Activated T-helper 1 cell treated with anti-CD3 and anti-CD28 coated beads, Interleukin-12 subunit alpha, Interleukin-12 subunit beta, Interleukin-2, Interleukin-4 antibody, amounts not matched to agents 30 ng/mL and 10 ng/mL and 1 ng/mL, durations not matched to agents 14 hours and 24 hours and 36 hours (primary cell): ENCODE measurements at regions not wholly inside any gene's neighbourhood (a gene's known extent, or its start where the extent isn't known, plus 50 kb on each side); places are given as distances from the start of the nearest gene placed in this dataset.

ENCODE experiments used
- DNase-seq: peaks from one replicate; pipeline ENCODE4 v3.0.0; 2021; ENCODE audit warnings: low spot score
- H3K27ac Mint-ChIP-seq: one replicate; pipeline ENCODE4 v1.8.0; 2021; ENCODE audit warnings: mild to moderate bottlenecking, mixed read lengths
- H3K27me3 Mint-ChIP-seq: one replicate; pipeline ENCODE4 v1.8.0; 2022; ENCODE audit warnings: mild to moderate bottlenecking, moderate library complexity, mixed read lengths; ENCODE audit not compliant: insufficient read depth
- H3K36me3 Mint-ChIP-seq: one replicate; pipeline ENCODE4 v1.8.0; 2021; ENCODE audit warnings: low read depth, mixed read lengths
- H3K4me1 Mint-ChIP-seq: one replicate; pipeline ENCODE4 v1.8.0; 2021; ENCODE audit warnings: low read depth, mixed read lengths
- H3K4me3 Mint-ChIP-seq: one replicate; pipeline ENCODE4 v1.8.0; 2021; ENCODE audit warnings: mild to moderate bottlenecking, moderate library complexity, mixed read lengths
- H3K9me3 Mint-ChIP-seq: one replicate; pipeline ENCODE4 v1.8.0; 2021; ENCODE audit warnings: mixed read lengths
- intact Hi-C: fragments of 100-400 bp; cut with micrococcal nuclease; formaldehyde crosslinking; loops from one replicate; pipeline ENCODE4 v1.15.1; 2024

DNA sequence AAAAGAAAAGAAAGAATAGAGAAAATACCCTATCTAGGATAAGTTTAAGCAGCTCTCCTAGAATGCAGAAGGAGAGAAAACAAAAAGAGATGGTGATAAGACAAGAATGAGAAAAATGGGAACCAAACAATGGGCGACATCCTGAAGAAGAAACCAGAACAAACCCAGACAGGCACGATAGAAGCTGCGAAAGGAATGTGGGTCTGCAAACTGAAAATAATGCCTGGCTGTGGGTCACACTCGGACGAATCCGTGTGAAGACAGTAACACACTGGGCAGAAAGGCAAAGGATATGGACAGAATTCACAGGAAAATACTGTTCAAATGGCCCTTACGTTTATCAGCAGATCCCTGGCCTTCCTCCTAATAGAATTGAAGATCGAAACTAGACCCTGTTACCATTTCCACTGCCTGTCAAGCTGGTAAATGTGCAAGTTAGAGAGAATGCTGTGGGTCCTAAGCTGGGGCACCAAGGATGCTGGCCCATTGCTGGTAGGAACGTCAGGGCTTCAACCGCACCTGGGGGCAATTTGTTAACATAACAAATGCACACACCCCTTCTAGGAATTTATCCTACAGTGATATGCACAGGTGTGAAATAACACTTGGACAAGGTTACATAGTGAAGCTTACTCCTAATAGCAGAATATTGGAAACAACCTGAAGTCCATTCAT, 117.5 kb upstream of the RFLNA start:
- H3K27ac Mint-ChIP-seq = no peak overlapping the region
- peaks cover 5% of the 10 kb centered on the region for H3K27me3 Mint-ChIP-seq
- intact Hi-C loops = no loop called here
- no peak overlapping the region for H3K4me3 Mint-ChIP-seq
- no peaks in the 10 kb centered on the region for H3K36me3 Mint-ChIP-seq
- no peak for DNase-seq
- no peaks in the 10 kb centered on the region for H3K4me1 Mint-ChIP-seq
- H3K9me3 Mint-ChIP-seq = no peaks in the 10 kb centered on the region

DNA sequence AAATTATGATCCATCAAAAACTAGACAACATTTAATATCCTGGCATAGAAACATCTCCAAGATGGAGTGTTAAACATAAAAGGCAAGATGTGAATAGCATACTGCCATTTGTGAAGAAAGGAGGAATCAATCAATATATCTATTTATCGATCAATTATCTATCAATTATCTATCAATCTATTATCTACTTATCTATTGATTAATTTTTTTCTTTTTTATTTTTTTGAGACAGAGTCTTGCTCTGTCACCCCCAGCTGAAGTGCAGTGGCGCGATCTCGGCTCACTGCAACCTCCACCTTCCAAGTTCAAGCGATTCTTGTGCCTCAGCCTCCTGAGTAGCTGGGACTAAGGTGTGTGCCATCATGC, 117.0 kb upstream of the RFLNA start:
- H3K9me3 Mint-ChIP-seq = no peaks in the 10 kb centered on the region

GRCh38 chr12:124179936-124180607, 114.8 kb upstream of the RFLNA start:
- H3K9me3 Mint-ChIP-seq = no peaks in the 10 kb centered on the region

More for the DNA sequence above, 117.0 kb upstream of the RFLNA start:
- H3K36me3 Mint-ChIP-seq = no peaks in the 10 kb centered on the region
- intact Hi-C loops = no loop called here
- H3K4me1 Mint-ChIP-seq = no peaks in the 10 kb centered on the region
- H3K27me3 Mint-ChIP-seq = peaks cover 5% of the 10 kb centered on the region
- no peak overlapping the region for H3K4me3 Mint-ChIP-seq
- DNase-seq = no peak
- H3K27ac Mint-ChIP-seq = no peak overlapping the region

GRCh38 chr12:124183172-124183571, 111.7 kb upstream of the RFLNA start:
- Mint-ChIP-seq H3K27me3 (peaks cover 4% of the 10 kb centered on the region), H3K4me1 (no peaks in the 10 kb centered on the region), H3K4me3 (no peak overlapping the region), H3K9me3 (no peaks in the 10 kb centered on the region), H3K36me3 (no peaks in the 10 kb centered on the region), H3K27ac (no peak overlapping the region)
- no peak for DNase-seq
- intact Hi-C loops = no loop called here

More at GRCh38 chr12:124179936-124180607, 114.8 kb upstream of the RFLNA start:
- peaks cover 5% of the 10 kb centered on the region for H3K27me3 Mint-ChIP-seq
- no peak for DNase-seq
- H3K4me1 Mint-ChIP-seq = no peaks in the 10 kb centered on the region
- intact Hi-C loops = no loop called here
- H3K27ac Mint-ChIP-seq = no peak overlapping the region
- H3K4me3 Mint-ChIP-seq = no peak overlapping the region
- H3K36me3 Mint-ChIP-seq = no peaks in the 10 kb centered on the region

- Mint-ChIP-seq H3K36me3 (no peaks in the 10 kb centered on the region), H3K27me3 (peaks cover 4% of the 10 kb centered on the region), H3K9me3 (no peaks in the 10 kb centered on the region), H3K27ac (no peak overlapping the region), H3K4me3 (no peak overlapping the region), H3K4me1 (no peaks in the 10 kb centered on the region)
- no peak for DNase-seq
- intact Hi-C loops = no loop called here
Measured at GRCh38 chr12:124184456-124184855, 110.4 kb upstream of the RFLNA start.

- Mint-ChIP-seq H3K4me3 (no peak overlapping the region), H3K27ac (no peak overlapping the region), H3K27me3 (peaks cover 2% of the 10 kb centered on the region), H3K9me3 (no peaks in the 10 kb centered on the region), H3K36me3 (no peaks in the 10 kb centered on the region), H3K4me1 (no peaks in the 10 kb centered on the region)
- no peak for DNase-seq
- intact Hi-C loops = no loop called here
Measured at GRCh38 chr12:124185971-124186686, 108.8 kb upstream of the RFLNA start.

GRCh38 chr12:124188084-124188483, 106.8 kb upstream of the RFLNA start:
- Mint-ChIP-seq H3K4me1 (no peaks in the 10 kb centered on the region), H3K9me3 (peaks cover 4% of the 10 kb centered on the region), H3K36me3 (no peaks in the 10 kb centered on the region), H3K27ac (no peak overlapping the region), H3K4me3 (no peak overlapping the region), H3K27me3 (peaks cover 5% of the 10 kb centered on the region)
- no peak for DNase-seq
- intact Hi-C loops = no loop called here

DNA sequence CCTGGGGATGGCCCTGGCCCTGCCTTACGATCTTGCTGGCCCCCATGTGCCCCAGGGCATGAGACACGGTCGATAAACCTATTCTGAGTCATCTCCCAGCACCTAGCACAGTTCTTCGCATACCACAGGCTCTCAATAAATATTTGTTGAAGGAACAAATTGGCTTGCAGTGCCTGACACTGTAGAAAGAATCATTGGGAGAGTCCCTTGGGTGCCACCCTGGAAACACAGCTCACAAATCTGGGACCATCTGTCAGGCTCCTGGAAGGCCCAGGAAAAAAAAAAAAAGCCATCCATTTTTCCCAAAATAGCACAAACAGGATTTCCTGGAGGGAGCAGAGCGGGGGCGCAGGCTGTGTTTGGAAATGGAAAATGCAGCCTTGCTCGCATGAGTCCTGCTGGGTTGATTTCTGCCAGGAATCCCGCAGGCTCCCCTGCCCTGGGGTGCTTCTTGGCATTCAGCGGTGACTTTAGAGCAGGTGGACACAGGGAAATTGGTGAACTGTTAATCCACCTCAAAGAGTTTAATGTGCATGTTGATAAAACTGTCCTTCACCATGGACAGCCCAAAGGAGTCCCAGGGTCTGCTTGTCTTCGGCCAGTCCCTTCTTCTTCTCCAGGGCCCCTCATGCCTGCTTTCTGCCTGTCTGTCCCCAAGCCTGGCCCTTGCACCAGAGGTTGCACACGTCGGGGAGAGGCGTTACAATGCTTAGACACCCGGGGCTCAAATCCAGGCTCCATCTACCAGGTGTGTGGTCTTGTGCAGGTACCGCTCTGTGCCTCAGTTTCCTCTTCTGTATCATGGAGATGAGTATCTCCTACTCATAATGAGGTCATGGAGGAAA, 106.1 kb upstream of the RFLNA start:
- Mint-ChIP-seq H3K27me3 (peaks cover 5% of the 10 kb centered on the region), H3K4me3 (no peak overlapping the region), H3K36me3 (no peaks in the 10 kb centered on the region), H3K9me3 (peaks cover 11% of the 10 kb centered on the region), H3K27ac (no peak overlapping the region), H3K4me1 (no peaks in the 10 kb centered on the region)
- intact Hi-C loops = no loop called here
- DNase-seq = no peak

- Mint-ChIP-seq H3K9me3 (peaks cover 24% of the 10 kb centered on the region), H3K36me3 (no peaks in the 10 kb centered on the region), H3K4me1 (no peaks in the 10 kb centered on the region), H3K4me3 (no peak overlapping the region), H3K27me3 (peaks cover 5% of the 10 kb centered on the region), H3K27ac (no peak overlapping the region)
- intact Hi-C loops = no loop called here
- no peak for DNase-seq
Measured at GRCh38 chr12:124190312-124191023, 104.4 kb upstream of the RFLNA start.

GRCh38 chr12:124191024-124191359, 103.9 kb upstream of the RFLNA start:
- Mint-ChIP-seq H3K27me3 (peaks cover 5% of the 10 kb centered on the region), H3K27ac (no peak overlapping the region), H3K9me3 (peaks cover 26% of the 10 kb centered on the region), H3K36me3 (no peaks in the 10 kb centered on the region), H3K4me3 (no peak overlapping the region), H3K4me1 (no peaks in the 10 kb centered on the region)
- no peak for DNase-seq
- intact Hi-C loops = no loop called here

GRCh38 chr12:124191966-124192365, 102.9 kb upstream of the RFLNA start:
- Mint-ChIP-seq H3K27me3 (peaks cover 5% of the 10 kb centered on the region), H3K36me3 (no peaks in the 10 kb centered on the region), H3K9me3 (peaks cover 35% of the 10 kb centered on the region), H3K27ac (no peak overlapping the region), H3K4me3 (no peak overlapping the region), H3K4me1 (no peaks in the 10 kb centered on the region)
- no peak for DNase-seq
- intact Hi-C loops = no loop called here

- no peaks in the 10 kb centered on the region for H3K4me1 Mint-ChIP-seq
- peaks cover 40% of the 10 kb centered on the region for H3K9me3 Mint-ChIP-seq
- no peak for DNase-seq
- intact Hi-C loops = no loop called here
- H3K36me3 Mint-ChIP-seq = no peaks in the 10 kb centered on the region
- no peak overlapping the region for H3K27ac Mint-ChIP-seq
- H3K4me3 Mint-ChIP-seq = no peak overlapping the region
- H3K27me3 Mint-ChIP-seq = peaks cover 5% of the 10 kb centered on the region
Measured at GRCh38 chr12:124194264-124194892, 100.5 kb upstream of the RFLNA start.
